ENCODE measurements at regions not wholly inside any gene's neighbourhood (a gene's known extent, or its start where the extent isn't known, plus 50 kb on each side); places are given as distances from the start of the nearest gene placed in this dataset.

DNA sequence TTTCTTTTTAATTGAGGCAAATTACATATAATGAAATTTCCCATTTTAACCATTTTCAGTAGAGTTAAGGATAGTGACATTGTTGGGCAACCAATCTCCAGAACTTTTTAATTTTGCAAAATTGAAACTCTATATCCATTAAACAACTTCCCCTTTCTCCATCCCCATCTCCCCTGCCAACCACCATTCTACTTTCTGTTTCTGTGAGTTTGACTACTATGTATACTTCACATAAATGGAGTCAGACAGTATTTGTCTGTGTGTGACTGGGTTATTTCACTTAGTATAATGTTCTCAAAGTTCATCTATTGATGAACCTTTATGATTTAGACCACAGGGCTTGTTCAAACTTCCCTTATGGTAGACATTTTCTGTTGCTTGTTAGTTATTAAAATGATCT, 364.5 kb upstream of the MAD2L1 start:
- DNase-seq (ENCODE audit: low read depth) = no peak

DNA sequence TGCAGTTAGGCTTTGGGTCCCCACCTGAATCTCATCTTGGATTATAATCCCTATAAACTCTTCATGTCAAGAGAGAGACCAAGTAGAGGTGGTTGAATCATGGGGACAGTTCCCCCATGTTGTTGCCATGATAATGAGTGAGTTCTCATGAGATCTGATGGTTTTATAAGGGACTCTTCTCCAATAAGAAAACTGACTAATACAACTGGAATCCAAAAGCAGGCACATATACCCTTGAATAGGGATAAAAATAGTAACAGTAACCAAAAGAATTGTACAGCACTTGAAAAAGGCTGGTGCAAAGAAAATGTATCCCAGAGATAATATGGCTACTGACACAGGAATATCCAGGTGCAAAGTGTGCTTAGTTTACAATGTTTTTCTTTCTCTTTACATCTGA, 351.5 kb upstream of the MAD2L1 start:
- DNase-seq (ENCODE audit: low read depth) = no peak

DNA sequence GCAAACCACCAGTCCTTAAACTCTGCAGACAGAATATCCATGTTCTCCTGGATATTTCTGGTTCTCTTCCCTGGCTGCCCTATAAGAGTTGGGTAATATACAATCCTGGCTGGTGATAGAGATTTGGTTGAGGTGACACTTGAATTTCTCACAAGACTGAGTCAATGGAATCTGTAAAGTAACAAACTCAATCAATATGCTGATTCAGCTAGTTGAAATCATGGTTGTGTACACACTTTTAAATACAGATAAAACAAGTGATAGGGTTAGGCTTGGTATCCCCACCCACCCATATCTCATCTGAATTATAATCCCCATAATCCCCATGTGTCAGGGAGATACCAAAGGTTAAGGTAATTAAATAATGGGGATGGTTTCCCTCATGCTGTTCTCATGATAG, 349.2 kb upstream of the MAD2L1 start:
- no peak for DNase-seq (ENCODE audit: low read depth)

DNA sequence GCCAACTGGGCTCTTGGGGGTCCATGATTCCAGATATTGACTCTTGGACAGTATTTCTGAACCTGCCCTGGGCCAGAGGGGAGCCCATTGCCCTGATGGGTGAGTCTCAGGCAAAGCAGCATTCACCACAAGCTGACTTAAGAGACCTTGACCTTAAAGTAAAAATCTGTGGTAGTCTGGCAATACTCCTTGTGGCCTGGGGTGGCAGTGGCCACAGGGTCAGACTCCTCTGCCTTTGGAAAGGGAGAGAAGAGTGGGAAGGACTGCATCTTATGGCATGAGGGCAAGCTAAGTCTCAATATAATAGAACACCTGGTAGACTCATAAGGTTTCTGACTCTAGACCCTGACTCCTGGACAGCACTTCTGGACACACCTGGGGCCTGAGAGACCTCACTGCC, 340.3 kb upstream of the MAD2L1 start:
- no peak for DNase-seq (ENCODE audit: low read depth)

DNA sequence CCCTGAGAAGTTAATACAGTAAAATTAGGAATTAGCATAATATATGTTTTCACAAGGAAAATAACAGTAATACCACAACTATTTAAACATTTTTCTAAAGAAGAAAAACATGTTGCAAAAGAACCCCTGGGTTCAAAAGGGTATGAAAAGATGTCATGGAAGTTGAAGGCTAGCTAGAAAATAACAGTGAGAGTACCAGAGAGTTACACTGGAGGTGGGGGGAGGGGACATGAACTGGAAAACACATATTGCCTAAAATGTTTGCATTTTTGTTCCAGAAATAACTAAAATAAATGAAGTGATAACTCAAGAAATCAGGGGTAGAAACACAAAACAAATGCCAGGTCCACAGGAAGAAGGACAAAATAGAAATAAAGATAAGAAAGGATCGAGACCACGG, 336.6 kb upstream of the MAD2L1 start:
- DNase-seq (ENCODE audit: low read depth) = no peak

DNA sequence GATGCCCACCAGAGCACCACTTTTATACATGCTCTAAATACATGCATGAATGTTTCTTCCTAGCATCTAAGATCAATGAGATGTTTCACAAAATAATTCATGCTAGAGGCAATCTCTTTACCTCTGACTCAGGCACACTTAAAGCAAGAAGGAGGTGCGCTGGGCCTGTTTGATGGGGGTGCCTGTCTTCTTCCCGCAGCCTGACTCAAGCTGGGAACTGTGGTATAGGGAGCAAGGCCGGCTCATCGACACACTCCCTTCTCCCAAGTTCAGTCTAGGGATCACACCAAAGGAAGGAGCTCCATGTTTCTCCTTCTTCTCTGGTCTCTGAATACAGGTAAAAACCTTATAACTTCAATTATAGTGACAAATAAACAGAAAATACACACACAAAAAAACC, 333.8 kb upstream of the MAD2L1 start:
- no peak for DNase-seq (ENCODE audit: low read depth)

DNA sequence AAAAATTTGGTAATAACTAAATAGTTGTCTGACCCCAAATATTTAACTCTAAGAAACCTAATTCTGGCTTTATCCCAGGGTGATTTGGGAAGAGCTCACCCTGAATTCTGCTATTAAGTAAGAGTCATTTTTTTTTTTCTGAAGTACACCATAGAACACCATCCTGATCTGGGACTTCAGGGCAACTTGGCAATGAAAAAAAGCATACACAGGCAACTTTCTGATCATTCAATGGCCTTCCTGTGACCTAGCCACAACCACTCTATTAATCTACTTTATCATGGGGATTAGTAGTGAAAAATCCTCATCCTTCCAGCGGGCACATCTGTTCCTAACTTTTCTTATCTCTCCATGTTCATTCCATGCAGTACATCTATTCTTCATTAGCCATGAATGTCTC, 333.2 kb upstream of the MAD2L1 start:
- no peak for DNase-seq (ENCODE audit: low read depth)

DNA sequence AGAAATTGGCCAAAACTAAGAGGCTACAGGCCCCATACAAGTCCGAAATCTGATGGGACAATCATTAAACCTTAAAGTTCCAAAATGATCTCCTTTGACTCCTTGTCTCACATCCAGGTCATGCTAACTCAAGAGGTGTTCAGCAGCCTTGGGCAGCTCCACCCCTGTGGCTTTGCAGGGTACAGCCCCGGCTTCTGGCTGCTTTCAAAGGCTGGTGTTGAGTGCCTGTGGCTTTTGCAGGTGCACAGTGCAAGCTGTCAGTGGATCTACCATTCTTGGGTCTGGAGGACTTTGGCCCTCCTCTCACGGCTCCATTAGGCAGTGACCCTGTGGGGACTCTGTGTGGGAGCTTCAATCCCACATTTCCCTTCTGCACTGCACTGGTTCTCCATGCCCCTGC, 329.1 kb upstream of the MAD2L1 start:
- DNase-seq (ENCODE audit: low read depth) = no peak

DNA sequence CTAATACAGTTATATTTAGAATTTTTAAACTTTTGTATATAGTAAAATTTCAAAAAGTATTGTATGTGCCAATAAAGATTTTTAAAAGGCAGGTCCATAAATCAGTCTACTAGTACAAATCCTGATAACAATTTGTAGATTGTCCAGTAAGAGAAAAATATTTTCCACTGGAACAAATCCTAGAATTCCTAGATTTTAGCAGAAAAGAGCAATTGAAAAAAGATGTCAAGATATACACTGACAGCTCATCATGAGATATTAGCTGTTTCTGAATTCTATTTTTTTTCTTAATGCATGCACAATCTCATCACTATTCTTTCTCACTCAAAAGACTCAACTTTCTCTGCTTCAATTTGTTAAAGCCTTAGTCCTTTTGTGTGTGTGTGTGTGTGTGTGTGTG, 289.2 kb upstream of the MAD2L1 start:
- DNase-seq (ENCODE audit: low read depth) = no peak

DNA sequence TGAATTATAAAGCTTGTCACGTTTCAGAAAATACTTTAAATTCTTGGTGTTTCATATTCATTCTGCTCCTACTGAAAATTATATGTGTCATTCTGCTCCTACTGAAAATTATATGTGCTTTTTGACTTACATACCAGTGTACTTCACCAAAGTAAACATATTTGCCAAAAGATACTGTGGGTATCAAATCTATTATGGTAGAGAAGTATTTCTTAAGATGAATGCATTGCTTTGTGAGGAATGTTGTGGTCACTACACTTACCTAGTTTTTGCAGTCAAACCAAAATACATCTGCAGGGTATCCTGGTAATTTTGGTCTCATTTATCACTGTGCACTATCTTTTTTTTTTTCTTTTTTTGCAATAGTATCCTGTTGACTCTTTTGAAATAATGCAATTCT, 287.7 kb upstream of the MAD2L1 start:
- DNase-seq (ENCODE audit: low read depth) = no peak

DNA sequence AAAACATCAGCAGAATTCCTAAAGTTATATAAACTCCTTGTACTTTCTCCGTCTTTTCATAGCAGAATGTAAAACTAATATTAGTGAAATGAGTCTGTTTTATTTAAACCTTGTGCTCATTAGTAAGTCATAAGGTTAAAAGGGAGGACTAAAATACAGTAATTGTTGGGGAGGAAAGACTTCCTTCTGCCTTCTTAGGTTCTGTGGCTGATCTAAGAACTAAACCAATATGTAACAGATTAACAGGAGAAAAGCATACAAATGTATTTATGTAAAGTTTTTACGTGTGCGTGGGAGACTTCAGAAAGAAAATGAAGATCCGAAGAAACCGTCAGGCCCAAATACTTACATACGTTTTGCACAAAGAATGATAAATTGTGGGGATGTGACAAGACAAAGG, 286.6 kb upstream of the MAD2L1 start:
- no peak for DNase-seq (ENCODE audit: low read depth)

DNA sequence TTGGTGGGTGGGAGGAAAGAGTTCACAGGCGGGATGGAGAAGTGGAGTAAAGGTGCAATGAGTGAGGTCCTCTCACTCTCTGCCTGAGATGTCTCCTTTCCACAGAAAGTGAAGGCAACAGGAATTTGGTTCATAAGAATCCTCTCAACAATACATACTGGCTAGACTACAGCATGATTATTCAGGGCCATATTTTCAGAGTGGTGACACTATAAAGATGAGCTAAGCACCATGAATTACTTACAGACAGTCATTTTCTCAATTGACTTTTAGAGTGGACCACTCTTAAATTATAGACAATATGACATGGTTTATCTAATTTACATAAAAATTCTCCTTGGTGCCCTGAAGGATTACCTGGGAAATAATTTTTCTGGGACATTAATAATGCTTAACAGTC, 286.1 kb upstream of the MAD2L1 start:
- DNase-seq (ENCODE audit: low read depth) = no peak

DNA sequence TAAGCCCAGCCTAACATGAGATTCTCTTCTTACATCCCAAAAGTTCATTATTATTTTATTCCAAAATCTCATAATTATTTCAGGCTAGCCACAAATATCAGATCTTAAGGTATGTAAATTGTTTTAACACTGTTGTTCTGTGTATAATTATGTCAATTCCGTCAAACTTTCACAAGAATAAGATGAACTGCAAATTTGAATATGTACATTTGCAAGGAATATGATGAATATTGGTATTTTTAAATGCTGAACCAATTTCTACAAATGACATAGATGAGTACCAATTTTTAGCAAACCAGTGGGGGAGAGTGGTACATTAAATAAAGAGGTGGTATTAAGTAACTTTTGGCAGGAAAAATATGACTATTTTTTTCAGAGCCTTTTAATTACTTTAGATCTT, 282.3 kb upstream of the MAD2L1 start:
- DNase-seq (ENCODE audit: low read depth) = no peak

DNA sequence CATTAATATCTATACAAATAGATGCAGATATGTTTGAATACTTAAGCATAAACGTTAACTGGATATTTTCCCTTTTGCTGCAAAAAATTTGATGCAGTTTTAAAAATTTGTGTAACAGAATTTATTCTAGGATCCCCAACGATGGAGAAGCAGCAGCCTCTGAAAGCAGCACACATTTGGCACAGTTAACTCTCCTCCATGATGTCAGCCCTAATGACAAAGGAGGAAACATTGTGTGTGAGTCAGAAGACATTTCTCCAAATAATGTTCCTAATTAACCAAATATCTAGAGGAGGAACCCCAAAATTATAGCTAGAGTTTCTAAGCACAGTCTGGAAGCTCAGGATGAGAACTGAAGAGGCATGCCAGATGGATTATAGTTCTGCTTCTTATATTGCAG, 281.9 kb upstream of the MAD2L1 start:
- DNase-seq (ENCODE audit: low read depth) = no peak

DNA sequence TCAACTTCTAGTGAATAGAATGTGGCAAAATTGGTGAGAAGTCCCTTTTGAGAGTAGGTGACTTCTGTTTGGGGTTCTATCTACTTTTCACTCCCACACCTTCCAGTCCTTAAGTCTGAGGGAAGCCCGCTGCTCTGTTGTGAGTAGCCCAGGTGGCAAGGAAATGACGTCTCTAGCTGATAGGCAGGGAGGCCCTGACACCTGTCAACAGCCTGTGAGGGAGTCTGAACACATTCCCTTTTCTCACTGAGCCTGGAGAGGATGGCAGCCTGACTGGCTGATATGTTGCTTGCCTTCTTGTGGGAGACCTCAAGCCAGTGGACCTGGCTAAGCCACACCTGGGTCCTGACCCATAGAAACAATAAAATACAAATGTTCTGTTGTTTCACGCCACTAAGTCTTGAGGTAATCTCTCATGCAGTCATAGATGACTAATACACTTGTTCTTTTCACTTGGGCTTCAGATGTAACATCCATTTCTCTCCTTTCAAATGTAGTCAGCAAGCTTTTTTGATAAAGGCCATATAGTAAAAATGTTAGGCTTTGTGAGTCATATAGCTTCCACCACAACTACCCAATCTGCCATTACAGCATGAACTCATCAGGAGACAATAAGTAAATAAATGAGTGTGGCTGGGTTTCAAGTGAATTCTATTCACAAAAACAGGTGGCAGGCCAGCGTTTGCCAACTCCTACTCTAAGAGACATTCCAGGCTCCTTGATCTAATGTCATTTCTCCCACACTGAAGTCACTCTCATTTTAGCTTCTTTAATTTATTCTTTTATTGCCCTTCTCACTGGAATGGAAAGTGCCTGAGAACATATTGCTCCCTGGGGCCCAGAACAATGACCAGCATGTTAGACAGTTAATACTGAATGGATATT, 265.1 kb upstream of the MAD2L1 start:
- no peak for DNase-seq (ENCODE audit: low read depth)

DNA sequence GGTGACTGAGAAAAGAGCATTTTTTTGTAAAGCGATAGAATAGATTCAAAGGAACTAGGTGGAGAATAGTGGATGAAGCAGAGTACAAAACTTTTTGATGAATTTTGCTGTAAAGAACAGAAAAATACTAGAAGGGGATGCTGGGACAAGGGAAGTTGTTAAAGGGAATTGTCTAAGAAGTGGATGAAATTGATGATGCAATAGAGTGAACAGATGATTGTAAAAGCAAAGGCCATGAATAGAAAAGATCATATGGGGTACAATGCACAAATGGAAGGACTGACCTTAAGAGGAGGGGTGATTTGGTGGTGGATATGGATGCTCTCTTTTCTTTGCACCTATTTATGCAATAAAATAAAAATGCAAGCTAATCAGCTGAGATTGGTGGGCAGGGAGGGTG, 262.7 kb upstream of the MAD2L1 start:
- no peak for DNase-seq (ENCODE audit: low read depth)

DNA sequence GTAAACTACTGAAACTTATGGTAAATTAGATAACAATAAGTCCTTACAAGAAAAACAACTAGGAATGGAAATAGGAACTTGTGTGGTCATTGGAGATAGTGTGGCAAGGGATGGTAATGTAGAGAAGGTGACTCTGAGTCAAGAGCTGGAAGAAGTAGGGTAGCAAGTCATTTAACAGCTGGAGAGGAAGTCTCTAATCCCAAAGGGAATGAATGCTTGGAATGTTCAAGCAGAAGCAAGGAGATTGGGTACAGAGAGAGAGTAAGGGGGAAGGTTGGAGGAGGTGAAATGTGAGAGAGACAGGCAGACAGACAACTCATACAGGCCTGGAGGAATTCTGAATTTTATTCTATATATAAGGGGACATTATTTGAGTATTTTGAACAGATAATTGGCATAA, 260.6 kb upstream of the MAD2L1 start:
- no peak for DNase-seq (ENCODE audit: low read depth)

DNA sequence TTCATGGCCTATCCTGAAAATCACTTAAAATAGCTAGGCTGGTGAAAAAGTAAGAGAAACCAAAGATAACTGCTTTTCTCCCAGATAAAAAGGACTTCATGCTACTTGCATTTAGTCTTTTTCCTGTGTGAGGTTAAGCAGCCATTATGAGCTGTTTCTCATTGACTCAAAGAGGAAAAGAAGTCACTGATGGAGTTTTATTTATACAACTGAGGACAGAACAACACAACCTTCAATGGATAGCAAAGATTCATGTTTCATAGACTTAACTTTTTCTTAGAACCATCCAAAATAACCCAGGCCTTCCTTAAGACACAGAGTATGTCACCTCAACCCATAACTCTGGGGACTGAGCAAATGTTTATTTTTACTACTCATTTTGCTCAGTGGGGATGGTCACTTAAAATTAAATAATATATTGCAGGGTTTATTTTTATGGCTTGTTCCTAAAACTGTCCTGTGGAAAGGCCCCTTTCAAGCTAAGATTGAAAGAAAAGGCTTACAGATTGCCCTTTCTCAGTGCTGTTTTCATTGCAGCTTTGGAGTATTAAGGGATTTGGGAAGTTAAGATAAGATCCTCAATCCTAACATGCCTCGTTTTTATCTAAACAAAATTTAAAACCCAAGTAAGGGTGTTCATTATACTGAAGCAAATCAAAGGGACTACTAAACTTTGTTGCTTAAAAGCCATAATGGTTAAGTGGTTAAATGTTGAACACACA, 252.6 kb upstream of the MAD2L1 start:
- DNase-seq (ENCODE audit: low read depth) = no peak

DNA sequence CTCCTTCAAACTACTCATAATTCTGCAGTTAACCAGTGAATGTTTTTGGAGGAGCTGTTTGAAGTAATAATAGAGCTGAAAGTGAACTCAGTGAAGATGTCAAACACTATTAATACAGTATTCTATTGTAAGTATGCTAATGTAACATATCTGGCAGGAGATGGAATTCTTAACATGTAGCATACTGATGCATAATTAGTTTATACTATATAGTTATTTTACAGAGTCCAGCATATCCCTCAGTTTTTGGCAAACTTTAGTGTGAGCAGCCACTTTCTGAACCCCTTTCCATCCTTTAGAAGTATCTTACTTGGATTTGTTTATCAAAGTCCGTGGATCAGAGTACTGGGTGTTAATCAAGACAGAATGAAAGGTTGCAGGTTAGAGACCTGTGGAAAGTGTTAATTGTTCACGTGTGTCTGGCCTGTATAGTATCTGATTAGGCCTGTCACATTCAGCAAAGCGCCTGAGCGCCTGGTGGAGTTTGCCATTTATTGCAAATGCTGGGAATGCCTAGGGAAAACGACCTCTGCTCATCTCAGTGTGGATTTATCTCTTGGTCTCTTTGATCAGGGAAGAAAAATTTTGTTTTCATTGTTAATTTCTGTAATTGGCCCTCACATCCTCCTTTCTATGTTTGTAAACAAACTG, 251.7 kb upstream of the MAD2L1 start:
- no peak for DNase-seq (ENCODE audit: low read depth)

DNA sequence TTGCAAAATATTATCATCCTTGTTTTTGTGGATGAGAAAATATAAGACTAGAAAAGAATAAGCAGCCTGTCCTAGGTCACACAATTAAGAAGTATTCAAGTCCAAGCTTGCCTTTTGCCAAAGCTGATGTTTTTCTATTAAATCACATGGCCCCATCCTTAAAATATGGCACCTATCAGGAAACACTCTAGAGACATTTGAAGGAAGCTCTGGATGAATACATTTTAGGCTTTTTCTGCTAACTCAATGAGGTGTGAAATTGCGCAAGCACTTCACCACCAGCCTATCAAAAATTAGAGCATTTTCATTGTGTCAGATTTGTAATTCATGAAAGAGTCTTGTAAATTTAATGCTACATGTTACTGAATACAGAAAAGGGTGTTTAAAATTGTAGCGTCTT, 251.1 kb upstream of the MAD2L1 start:
- DNase-seq (ENCODE audit: low read depth) = no peak

DNA sequence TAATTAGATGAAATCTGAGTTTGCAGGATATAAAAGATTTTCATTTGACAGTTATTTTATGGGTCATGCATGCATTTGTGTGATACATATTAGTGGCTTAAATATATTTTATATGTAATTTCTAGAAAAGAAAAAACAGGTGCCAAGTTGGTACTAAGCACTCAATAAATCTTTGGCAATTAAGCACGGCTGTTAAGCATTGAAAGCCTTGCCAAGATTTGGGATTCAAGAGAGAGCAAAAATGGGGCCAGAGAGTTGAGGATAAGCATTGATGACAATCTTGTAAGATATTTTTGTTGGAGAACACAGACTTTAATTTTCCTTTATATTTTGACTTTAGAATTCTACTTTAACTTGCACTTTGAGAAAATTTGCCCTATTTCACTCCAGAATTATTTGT, 249.8 kb upstream of the MAD2L1 start:
- DNase-seq (ENCODE audit: low read depth) = no peak

DNA sequence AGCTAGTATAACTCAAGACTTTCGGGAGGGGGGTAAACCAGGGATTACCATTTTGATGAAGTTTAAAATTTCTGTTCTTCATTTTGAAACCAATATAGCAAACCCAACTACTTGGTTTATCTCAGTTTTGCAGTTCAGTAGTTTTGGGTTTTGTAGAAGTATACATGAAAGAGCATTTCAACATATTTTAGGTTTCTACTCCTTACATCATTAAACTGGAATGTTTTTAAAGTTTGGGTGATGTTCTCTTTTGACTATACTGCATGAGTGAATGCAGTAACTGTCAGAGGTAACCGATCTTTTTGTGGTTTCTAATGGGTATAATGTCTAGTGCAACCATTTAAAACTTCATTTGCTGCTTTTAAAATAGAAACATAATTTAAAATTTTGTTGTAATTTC, 248.3 kb upstream of the MAD2L1 start:
- no peak for DNase-seq (ENCODE audit: low read depth)

DNA sequence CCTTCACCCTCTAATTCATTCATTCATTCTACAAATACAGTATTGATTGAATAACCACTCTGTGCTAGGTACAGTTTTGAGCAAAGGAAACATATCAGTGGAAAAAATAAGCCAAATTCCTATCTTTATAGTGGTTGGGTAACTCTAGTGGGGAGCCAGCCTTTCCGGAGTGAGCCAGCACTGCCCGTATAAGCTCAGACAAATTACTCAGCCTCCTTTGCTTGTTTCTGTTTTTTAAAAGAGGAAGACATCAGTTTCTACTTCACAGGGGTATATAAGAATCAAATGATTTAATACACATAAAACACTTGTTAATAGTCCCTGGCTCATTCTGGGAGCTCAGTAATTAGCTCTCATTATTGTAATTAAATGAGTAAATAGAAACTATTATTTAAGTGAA, 238.2 kb upstream of the MAD2L1 start:
- no peak for DNase-seq (ENCODE audit: low read depth)
